ENCODE measurements at regions not wholly inside any gene's neighbourhood (a gene's known extent, or its start where the extent isn't known, plus 50 kb on each side); places are given as distances from the start of the nearest gene placed in this dataset.
"Not testable (repeated sequence)": the region's sequence is repeated elsewhere in the genome, so short reads cannot be mapped to it uniquely, and the experiment has no call there.

DNA sequence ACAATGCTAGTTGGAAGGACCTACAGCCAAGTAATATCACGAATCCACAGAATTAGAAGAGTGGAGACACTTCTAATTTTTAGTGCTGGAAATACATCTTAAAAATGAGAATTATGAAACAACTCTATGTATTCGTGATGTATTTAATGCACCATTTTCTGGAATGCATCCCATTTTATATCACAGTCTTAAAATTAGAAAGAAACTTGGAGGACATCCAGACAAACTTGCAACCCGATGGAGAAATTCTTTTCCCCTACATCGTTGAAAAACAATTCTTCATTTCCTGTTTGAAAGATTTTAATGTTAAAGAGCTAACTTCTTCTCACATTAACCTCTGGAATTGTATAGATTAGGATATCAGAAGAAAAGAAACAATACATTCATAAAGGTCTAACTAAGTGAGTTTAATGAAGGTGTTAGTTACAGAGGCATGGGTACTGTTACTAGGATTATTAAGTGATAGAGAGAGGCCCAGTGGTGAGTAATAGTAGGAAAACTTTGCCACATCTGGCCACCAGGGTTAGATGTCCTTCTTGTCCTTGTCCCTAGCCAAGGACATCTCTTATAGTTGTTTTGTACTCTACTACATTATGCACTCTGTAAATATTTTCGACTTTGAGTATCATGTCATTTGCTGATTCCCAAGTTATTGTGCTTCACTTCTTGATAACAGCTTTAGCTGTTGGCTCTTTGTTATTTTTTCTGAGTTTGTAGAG, 502.4 kb upstream of the PTCHD4 start:
- DNase-seq (ENCODE audit: low read depth), result no peak

GRCh38 chr6:48611332-48611731, 500.3 kb upstream of the PTCHD4 start:
- DNase-seq (ENCODE audit: low read depth), result peak; percentile 14

- no peak for DNase-seq (ENCODE audit: low read depth)
Observed at GRCh38 chr6:48610846-48611245, 499.8 kb upstream of the PTCHD4 start.

GRCh38 chr6:48606618-48607017, 495.6 kb upstream of the PTCHD4 start:
- DNase-seq (ENCODE audit: low read depth), result no peak

DNA sequence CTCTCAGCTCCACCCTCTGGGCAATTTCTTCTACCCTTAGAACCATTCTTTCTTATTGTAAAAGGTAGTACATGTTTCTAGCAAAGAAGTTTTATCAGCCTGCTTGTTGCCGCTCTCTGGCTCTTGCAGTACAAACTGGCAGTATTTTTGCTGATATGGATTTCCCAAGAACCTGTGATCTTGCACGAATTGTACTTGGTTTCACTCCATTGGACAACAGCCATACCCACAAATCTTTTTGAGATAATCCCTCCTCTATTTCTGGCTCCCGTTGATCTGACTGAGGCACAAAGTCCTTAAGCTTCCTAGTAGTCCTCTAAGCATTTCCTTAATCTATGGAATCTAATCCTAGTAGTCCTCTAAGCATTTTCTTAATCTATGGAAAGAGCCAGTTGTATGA, 487.0 kb upstream of the PTCHD4 start:
- no peak for DNase-seq (ENCODE audit: low read depth)

DNA sequence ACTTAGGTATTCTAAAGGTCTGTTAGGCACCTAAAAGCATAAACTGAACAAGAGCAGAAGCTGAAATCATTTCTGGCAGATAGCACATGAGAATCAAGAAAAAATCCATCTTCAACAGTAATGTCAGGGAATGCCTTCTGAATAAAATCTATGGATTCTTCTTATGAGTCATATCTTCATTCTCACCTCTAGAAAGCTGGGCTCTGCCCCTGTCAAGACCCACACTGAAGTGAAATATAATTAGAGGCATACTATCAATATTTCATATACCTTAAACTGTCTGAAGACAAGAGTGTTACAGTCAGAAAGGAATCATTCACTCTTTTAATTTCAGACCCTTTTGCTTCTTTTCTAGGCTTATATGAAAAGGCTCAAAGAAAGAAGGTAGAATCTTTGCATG, 485.8 kb upstream of the PTCHD4 start:
- no peak for DNase-seq (ENCODE audit: low read depth)

DNA sequence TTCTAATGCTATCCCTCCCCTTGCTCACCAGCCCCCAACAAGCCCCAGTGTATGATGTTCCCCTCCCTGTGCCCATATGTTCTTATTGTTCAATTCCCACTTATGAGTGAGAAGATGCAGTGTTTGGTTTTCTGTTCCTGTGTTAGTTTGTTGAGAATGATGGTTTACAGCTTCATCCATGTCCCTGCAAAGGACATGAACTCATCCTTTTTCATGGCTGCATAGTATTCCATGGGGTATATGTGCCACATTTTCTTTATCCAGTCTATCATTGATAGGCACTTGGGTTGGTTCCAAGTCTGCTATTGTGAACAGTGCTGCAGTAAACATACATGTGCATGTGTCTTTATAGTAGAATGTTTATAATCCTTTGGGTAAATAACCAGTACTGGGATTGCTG, 480.2 kb upstream of the PTCHD4 start:
- DNase-seq (ENCODE audit: low read depth), result not testable (repeated sequence)

GRCh38 chr6:48584846-48585245, 473.8 kb upstream of the PTCHD4 start:
- DNase-seq (ENCODE audit: low read depth), result no peak

- DNase-seq (ENCODE audit: low read depth), result no peak
Observed at GRCh38 chr6:48570656-48571055, 459.7 kb upstream of the PTCHD4 start.

DNA sequence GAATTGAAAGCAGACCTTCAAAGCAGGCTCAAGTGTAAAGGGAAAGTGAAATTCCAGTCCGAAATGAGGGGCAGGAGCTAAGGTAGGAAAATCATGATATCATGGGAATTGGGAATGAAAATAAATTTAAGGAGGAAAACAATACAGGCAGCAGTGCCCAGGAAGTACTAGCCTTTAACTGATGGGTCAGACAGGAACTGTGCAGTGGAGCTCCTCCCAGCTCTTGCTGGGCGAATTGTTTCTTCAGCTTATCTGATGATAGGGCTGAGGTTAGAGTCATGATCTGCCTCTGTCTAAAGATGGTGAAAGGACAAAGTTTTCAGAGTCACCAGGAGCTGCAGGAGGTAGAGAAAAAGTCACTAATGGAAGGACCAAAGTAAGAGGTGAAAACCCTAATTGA, 457.9 kb upstream of the PTCHD4 start:
- peak; percentile 6 for DNase-seq (ENCODE audit: low read depth)

- DNase-seq (ENCODE audit: low read depth), result peak; percentile 1
Observed at GRCh38 chr6:48567016-48567415, 456.0 kb upstream of the PTCHD4 start.

- no peak for DNase-seq (ENCODE audit: low read depth)
Observed at GRCh38 chr6:48564036-48564820, 453.2 kb upstream of the PTCHD4 start.

DNA sequence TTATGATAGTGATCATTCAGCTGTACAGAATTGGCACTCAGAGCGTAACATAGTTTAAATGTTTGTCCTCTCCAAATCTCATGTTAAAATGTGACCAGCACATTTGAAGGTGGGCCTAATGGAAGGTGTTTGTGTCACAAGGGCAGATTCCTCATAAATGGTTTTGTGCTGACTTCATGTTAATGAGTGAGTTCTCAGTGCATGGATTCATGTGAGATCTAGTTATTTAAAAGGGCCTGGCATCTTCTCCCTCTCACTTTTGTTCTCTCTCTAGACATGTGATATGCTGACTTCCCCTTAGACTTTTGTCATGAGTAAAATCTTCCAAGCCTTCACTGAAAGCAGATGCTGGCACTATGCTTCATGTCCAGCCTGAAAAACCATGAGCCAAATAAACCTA, 452.4 kb upstream of the PTCHD4 start:
- DNase-seq (ENCODE audit: low read depth), result no peak

DNA sequence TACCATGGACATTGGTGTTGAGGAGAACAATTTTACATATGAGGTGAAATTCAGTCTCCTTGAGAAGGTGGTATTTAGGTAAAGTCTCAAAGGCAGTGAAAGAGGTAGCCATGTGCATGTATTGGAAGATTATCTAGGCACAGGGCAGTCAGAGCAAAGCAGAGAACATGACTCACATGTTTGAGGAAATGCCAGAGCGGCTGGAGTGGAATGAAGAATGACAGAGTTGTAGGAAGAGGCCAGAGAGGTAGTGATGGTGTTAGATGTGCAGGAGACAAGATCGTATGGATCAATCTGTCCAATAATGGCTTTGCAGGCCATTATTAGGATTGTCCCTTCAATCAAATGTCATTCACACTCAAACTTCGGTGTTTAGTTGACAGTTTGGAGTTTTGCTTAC, 449.4 kb upstream of the PTCHD4 start:
- peak; percentile 35 for DNase-seq (ENCODE audit: low read depth)

- no peak for DNase-seq (ENCODE audit: low read depth)
Observed at GRCh38 chr6:48553467-48554189, 442.6 kb upstream of the PTCHD4 start.

DNA sequence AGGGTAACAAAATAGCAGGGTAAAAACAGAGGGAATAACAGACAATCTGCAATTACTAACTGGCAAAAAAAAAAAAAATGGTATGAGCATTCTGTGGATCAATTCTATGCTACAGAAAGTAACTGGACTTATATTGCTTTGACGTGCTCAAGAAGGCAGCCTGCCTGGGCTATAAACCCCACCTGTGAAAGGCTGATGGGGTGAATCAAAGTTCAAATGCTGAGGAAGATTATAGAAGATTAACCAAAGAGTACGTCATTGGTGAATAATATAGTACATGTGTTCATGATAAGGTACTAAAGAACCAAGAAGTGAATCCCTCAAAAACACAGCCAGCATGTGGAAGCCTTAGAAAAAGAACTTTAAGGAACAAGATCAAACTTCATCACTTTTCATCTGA, 441.9 kb upstream of the PTCHD4 start:
- no peak for DNase-seq (ENCODE audit: low read depth)

GRCh38 chr6:48550603-48551002, 439.6 kb upstream of the PTCHD4 start:
- DNase-seq (ENCODE audit: low read depth), result no peak

- no peak for DNase-seq (ENCODE audit: low read depth)
Observed at GRCh38 chr6:48542191-48542590, 431.2 kb upstream of the PTCHD4 start.

GRCh38 chr6:48541649-48542048, 430.7 kb upstream of the PTCHD4 start:
- DNase-seq (ENCODE audit: low read depth), result no peak

DNA sequence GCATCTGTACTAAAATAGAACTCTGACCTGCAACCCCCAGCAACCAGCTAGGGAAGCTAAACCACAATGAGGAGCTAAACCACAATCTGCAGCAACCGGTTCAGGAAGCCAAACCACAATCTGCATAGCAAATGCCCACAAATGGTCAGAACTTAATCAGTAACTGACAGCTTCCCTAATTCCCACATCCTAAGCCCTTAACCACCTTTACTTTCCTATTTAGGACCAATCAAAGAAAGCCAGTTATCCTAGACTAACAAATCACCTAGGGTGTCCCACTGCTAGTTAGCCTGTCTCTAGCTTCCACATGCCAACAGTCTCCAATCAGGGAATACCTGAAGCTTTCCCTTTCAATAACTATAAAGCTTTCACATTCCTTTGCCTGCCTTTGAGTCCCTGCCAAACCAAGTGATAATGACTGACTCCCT, 424.6 kb upstream of the PTCHD4 start:
- peak; percentile 52 for DNase-seq (ENCODE audit: low read depth)

- DNase-seq (ENCODE audit: low read depth), result not testable (repeated sequence)
Observed at GRCh38 chr6:48530978-48531377, 420.0 kb upstream of the PTCHD4 start.

DNA sequence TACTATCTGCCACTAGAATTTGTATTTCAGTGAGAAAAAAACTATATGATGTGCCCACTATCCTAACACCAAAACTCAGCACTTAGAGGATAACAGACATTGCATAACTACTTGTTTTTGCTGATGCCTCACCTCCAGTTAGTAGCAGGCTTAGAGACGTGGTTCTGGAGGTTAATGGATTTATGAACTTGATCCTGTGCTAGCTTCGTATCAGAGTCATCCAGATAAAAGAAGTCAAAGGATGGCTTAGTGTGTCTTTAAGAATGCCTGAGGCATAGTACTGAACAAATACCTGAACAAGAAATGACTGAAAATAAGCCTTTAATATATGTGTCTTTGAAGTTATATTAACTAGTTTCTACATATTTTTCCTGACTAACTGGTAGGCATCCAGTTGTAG, 414.9 kb upstream of the PTCHD4 start:
- no peak for DNase-seq (ENCODE audit: low read depth)

DNA sequence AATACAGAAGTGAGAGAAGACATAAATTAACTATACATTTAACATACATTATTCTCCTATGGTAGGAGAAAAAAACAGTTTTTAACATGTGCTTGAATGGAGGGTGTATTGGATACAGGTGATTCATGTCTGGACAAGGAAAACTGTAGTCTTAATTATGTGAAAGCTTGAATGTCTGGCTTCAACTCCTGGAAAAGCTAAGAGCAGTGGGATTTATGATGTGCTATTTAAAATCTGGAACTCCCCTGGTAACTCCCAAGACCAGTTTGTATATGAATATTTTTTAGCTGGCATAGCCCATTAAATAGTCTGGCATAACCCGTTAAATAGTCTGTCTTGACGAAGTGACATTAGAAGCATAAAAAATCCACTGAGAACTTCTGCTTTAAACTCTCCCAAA, 410.0 kb upstream of the PTCHD4 start:
- DNase-seq (ENCODE audit: low read depth), result no peak
